Endothelial cell (in vitro differentiated cells): ENCODE measurements at regions not wholly inside any gene's neighbourhood (a gene's known extent, or its start where the extent isn't known, plus 50 kb on each side); places are given as distances from the start of the nearest gene placed in this dataset.

Experiments used
- DNase-seq: peaks from one replicate; pipeline ENCODE4 v3.0.0; 2021; ENCODE audit warnings: low spot score
- H3K27ac Mint-ChIP-seq: one replicate; pipeline ENCODE4 v1.8.0; 2021; ENCODE audit warnings: mixed read lengths, inconsistent platforms; ENCODE audit not compliant: unreplicated experiment
- H3K27me3 Mint-ChIP-seq: one replicate; pipeline ENCODE4 v1.8.0; 2021; ENCODE audit warnings: mild to moderate bottlenecking, moderate library complexity, mixed read lengths, inconsistent platforms; ENCODE audit not compliant: unreplicated experiment
- H3K36me3 Mint-ChIP-seq: one replicate; pipeline ENCODE4 v1.8.0; 2021; ENCODE audit warnings: mild to moderate bottlenecking, low read depth, mixed read lengths, inconsistent platforms; ENCODE audit not compliant: unreplicated experiment
- H3K4me1 Mint-ChIP-seq: one replicate; pipeline ENCODE4 v1.8.0; 2021; ENCODE audit warnings: mild to moderate bottlenecking, mixed read lengths, inconsistent platforms; ENCODE audit not compliant: unreplicated experiment
- H3K4me3 Mint-ChIP-seq: one replicate; pipeline ENCODE4 v1.8.0; 2021; ENCODE audit warnings: mild to moderate bottlenecking, mixed read lengths, inconsistent platforms; ENCODE audit not compliant: unreplicated experiment
- H3K9me3 Mint-ChIP-seq: one replicate; pipeline ENCODE4 v1.8.0; 2021; ENCODE audit warnings: mixed read lengths, inconsistent platforms; ENCODE audit not compliant: unreplicated experiment
- CTCF ChIP-seq: fragments of 200-600 bp; sonication (generic); IDR thresholded peaks from one replicate; pipeline ENCODE4 v1.5.0; 2021; ENCODE audit warnings: antibody characterized with exemption; ENCODE audit not compliant: unreplicated experiment

DNA sequence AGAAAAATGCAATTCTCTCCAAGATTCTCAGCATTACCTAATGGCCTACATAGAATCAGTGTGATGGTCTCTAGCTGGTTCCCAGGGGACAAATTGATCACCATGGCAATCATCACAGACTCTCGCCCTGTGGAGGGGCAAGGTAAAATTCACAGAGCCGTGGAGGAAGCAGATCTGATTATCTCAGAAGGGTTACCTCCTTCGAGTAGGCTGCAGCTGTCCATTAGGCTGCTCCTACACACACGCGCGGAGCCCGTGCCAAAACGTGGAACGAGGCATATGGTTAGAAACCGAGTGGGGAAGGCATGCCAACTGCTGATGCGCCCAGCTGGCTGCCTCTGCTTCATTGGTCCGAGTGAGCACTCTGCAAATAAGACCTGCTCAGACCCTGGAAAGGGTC, 52.8 kb upstream of the PTER start:
- DNase-seq, result no peak
- Mint-ChIP-seq H3K27ac (no peak overlapping the region), H3K9me3 (no peaks in the 10 kb centered on the region), H3K27me3 (no peaks in the 10 kb centered on the region), H3K4me3 (no peak overlapping the region), H3K36me3 (no peaks in the 10 kb centered on the region), H3K4me1 (peaks cover 3% of the 10 kb centered on the region)
- TF ChIP-seq CTCF, result no peak

DNA sequence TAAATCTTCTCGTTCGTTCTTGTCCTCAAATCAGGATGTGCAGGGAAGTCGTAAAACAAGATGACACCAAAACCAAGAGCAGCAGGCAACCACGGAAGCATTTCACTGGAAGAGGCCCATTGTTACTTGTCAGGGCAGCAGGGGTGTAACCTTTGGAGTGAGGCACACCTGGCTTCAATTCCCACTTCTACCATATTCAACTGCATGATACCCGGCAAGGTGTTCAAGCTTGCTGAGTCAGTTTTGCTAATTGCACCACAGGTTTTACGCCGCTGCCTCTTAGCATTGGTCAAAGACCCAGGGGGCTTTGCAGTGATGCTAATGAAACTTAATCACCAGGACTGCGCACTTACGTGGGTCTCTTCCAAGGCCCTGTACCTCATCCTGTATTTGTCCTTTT, 50.0 kb upstream of the PTER start:
- Mint-ChIP-seq H3K4me1 (peaks cover 8% of the 10 kb centered on the region), H3K27ac (no peak overlapping the region), H3K9me3 (no peaks in the 10 kb centered on the region), H3K4me3 (no peak overlapping the region), H3K27me3 (no peaks in the 10 kb centered on the region), H3K36me3 (no peaks in the 10 kb centered on the region)
- DNase-seq, result no peak
- no peak for TF ChIP-seq CTCF
